ENCODE measurements at regions not wholly inside any gene's neighbourhood (a gene's known extent, or its start where the extent isn't known, plus 50 kb on each side); places are given as distances from the start of the nearest gene placed in this dataset.
A peak's percentile ranks its signal among the peaks of the same experiment; 100 is the strongest.

GRCh38 chr6:74063391-74063790 is 367.4 kb downstream of the CD109 start:
- ATAC-seq (ENCODE audit: low FRiP score in 2 of 2) = no peak
- TF ChIP-seq CTCF (IDR thresholded peaks at IDR 0.05) (no peak), POLR2AphosphoS5 (IDR thresholded peaks at IDR 0.05) (no peak), EP300 (IDR thresholded peaks at IDR 0.05) (no peak), POLR2A (IDR thresholded peaks at IDR 0.05) (no peak)
- Histone ChIP-seq H3K4me1 (no peaks in the 10 kb centered on the region), H3K36me3 (no peaks in the 10 kb centered on the region), H3K27ac (no peak overlapping the region), H3K4me3 (no peak overlapping the region), H3K27me3 (no peaks in the 10 kb centered on the region), H3K9me3 (no peaks in the 10 kb centered on the region)
- DNase-seq = no peak

DNA sequence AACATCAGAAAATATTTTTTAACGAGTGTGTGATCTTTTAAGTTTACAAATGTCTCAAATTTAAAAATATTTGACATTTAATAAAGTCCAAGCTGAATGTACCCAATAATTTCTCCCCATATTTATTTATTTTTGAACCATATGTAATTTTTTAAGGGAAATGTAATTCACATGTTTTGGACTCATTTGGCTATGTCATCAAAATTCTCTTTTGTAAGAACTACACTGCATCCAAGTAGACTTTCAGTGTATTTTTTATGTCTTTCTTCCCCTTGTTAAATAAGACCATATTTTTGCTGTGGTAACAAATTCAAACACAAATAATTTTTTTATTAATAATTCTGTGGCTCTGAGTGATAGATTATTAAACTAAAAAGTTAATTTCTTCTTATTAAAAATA is 365.2 kb downstream of the CD109 start:
- no peaks in the 10 kb centered on the region for H3K36me3 ChIP-seq
- no peak overlapping the region for H3K27ac ChIP-seq
- 69 to 74% methylated on average over 1 of the region's 1 CpG for WGBS, 2 donors
- no peaks in the 10 kb centered on the region for H3K27me3 ChIP-seq
- DNase-seq (no peak), ATAC-seq (ENCODE audit: low FRiP score in 2 of 2) (no peak)
- no peaks in the 10 kb centered on the region for H3K9me3 ChIP-seq
- TF ChIP-seq EP300 (IDR thresholded peaks at IDR 0.05) (no peak), POLR2AphosphoS5 (IDR thresholded peaks at IDR 0.05) (no peak), POLR2A (IDR thresholded peaks at IDR 0.05) (no peak), CTCF (IDR thresholded peaks at IDR 0.05) (no peak)
- no peaks in the 10 kb centered on the region for H3K4me1 ChIP-seq
- no peak overlapping the region for H3K4me3 ChIP-seq

GRCh38 chr6:74060354-74060753 is 364.4 kb downstream of the CD109 start:
- H3K36me3 ChIP-seq = no peaks in the 10 kb centered on the region
- DNase-seq (no peak), ATAC-seq (ENCODE audit: low FRiP score in 2 of 2) (no peak)
- H3K27ac ChIP-seq = no peak overlapping the region
- H3K9me3 ChIP-seq = no peaks in the 10 kb centered on the region
- no peak overlapping the region for H3K4me3 ChIP-seq
- no peaks in the 10 kb centered on the region for H3K4me1 ChIP-seq
- whole genome bisulfite sequencing, 2 donors = 84 to 88% methylated on average over 2 of the region's 2 CpGs
- H3K27me3 ChIP-seq = no peaks in the 10 kb centered on the region
- no peak for TF ChIP-seq CTCF (IDR thresholded peaks at IDR 0.05)
- no peak for TF ChIP-seq POLR2A (IDR thresholded peaks at IDR 0.05)
- no peak for TF ChIP-seq POLR2AphosphoS5 (IDR thresholded peaks at IDR 0.05)
- TF ChIP-seq EP300 (IDR thresholded peaks at IDR 0.05) = no peak

GRCh38 chr6:74058606-74059005 is 362.6 kb downstream of the CD109 start:
- WGBS, 2 donors = 74 to 89% methylated on average over 2 of the region's 2 CpGs
- Histone ChIP-seq H3K4me3 (no peak overlapping the region), H3K27ac (no peak overlapping the region), H3K9me3 (no peaks in the 10 kb centered on the region), H3K36me3 (no peaks in the 10 kb centered on the region), H3K27me3 (no peaks in the 10 kb centered on the region), H3K4me1 (no peaks in the 10 kb centered on the region)
- no peak for DNase-seq
- TF ChIP-seq EP300 (IDR thresholded peaks at IDR 0.05) (no peak), POLR2A (IDR thresholded peaks at IDR 0.05) (no peak), CTCF (IDR thresholded peaks at IDR 0.05) (no peak), POLR2AphosphoS5 (IDR thresholded peaks at IDR 0.05) (no peak)
- ATAC-seq (ENCODE audit: low FRiP score in 2 of 2) = no peak

- Histone ChIP-seq H3K36me3 (no peaks in the 10 kb centered on the region), H3K9me3 (no peaks in the 10 kb centered on the region), H3K4me3 (no peak overlapping the region), H3K27ac (no peak overlapping the region), H3K4me1 (no peaks in the 10 kb centered on the region), H3K27me3 (no peaks in the 10 kb centered on the region)
- WGBS, 2 donors = 87 to 88% methylated on average over 2 of the region's 2 CpGs
- ATAC-seq (ENCODE audit: low FRiP score in 2 of 2) (peak in 1 of 2 donors; percentile 66), DNase-seq (no peak)
- TF ChIP-seq EP300 (IDR thresholded peaks at IDR 0.05) (no peak), POLR2A (IDR thresholded peaks at IDR 0.05) (no peak), POLR2AphosphoS5 (IDR thresholded peaks at IDR 0.05) (no peak), CTCF (IDR thresholded peaks at IDR 0.05) (no peak)
Observed at GRCh38 chr6:74057326-74057725, 361.3 kb downstream of the CD109 start.

Measured in upper lobe of left lung (tissue), 6 donors.